ENCODE measurements at regions not wholly inside any gene's neighbourhood (a gene's known extent, or its start where the extent isn't known, plus 50 kb on each side); places are given as distances from the start of the nearest gene placed in this dataset.

- peak overlapping the region; percentile 95 for H2AFZ ChIP-seq
- H3K27me3 ChIP-seq (ENCODE audit: control insufficient read depth, insufficient read depth, low read length): no peaks in the 10 kb centered on the region
- H3K9me3 ChIP-seq (ENCODE audit: control insufficient read depth, low read length): no peaks in the 10 kb centered on the region
- no peak for TF ChIP-seq CTCF (IDR thresholded peaks at IDR 0.05)
- peaks cover 11% of the 10 kb centered on the region for H3K4me1 ChIP-seq
- peak overlapping the region; percentile 98 for H3K27ac ChIP-seq
- H3K4me3 ChIP-seq (ENCODE audit: low read depth, low read length): peak overlapping the region; percentile 81
- peak overlapping the region; percentile 92 for H3K4me2 ChIP-seq (ENCODE audit: low read length)
- no peaks in the 10 kb centered on the region for H3K36me3 ChIP-seq (ENCODE audit: control insufficient read depth, insufficient read depth, low read length)
- H3K79me2 ChIP-seq: no peaks in the 10 kb centered on the region
- H3K9ac ChIP-seq: peak overlapping the region; percentile 85
These were observed 90.0 kb upstream of the ARID1B start for GRCh38 chr6:156686995-156687788.

GRCh38 chr6:156686301-156686994 is 90.7 kb upstream of the ARID1B start:
- TF ChIP-seq CTCF (IDR thresholded peaks at IDR 0.05): peak; percentile 28
- no peaks in the 10 kb centered on the region for H3K79me2 ChIP-seq
- peak overlapping the region; percentile 93 for H2AFZ ChIP-seq
- H3K27ac ChIP-seq: peak overlapping the region; percentile 98
- H3K4me2 ChIP-seq (ENCODE audit: low read length): peak overlapping the region; percentile 92
- no peaks in the 10 kb centered on the region for H3K9me3 ChIP-seq (ENCODE audit: control insufficient read depth, low read length)
- peak overlapping the region; percentile 49 for H3K9ac ChIP-seq
- peak overlapping the region; percentile 81 for H3K4me3 ChIP-seq (ENCODE audit: low read depth, low read length)
- peaks cover 11% of the 10 kb centered on the region for H3K4me1 ChIP-seq
- no peaks in the 10 kb centered on the region for H3K27me3 ChIP-seq (ENCODE audit: control insufficient read depth, insufficient read depth, low read length)
- no peaks in the 10 kb centered on the region for H3K36me3 ChIP-seq (ENCODE audit: control insufficient read depth, insufficient read depth, low read length)

GRCh38 chr6:156685823-156686222 is 91.4 kb upstream of the ARID1B start:
- H3K79me2 ChIP-seq: no peaks in the 10 kb centered on the region
- H3K27me3 ChIP-seq (ENCODE audit: control insufficient read depth, insufficient read depth, low read length): no peaks in the 10 kb centered on the region
- H3K27ac ChIP-seq: peak overlapping the region; percentile 98
- peak overlapping the region; percentile 93 for H2AFZ ChIP-seq
- H3K4me1 ChIP-seq: peaks cover 11% of the 10 kb centered on the region
- H3K4me2 ChIP-seq (ENCODE audit: low read length): peak overlapping the region; percentile 92
- no peaks in the 10 kb centered on the region for H3K9me3 ChIP-seq (ENCODE audit: control insufficient read depth, low read length)
- no peak overlapping the region for H3K9ac ChIP-seq
- H3K4me3 ChIP-seq (ENCODE audit: low read depth, low read length): peak overlapping the region; percentile 81
- no peak for TF ChIP-seq CTCF (IDR thresholded peaks at IDR 0.05)
- H3K36me3 ChIP-seq (ENCODE audit: control insufficient read depth, insufficient read depth, low read length): no peaks in the 10 kb centered on the region

- H3K79me2 ChIP-seq: no peaks in the 10 kb centered on the region
- no peak overlapping the region for H3K4me2 ChIP-seq (ENCODE audit: low read length)
- TF ChIP-seq CTCF (IDR thresholded peaks at IDR 0.05): no peak
- H3K9me3 ChIP-seq (ENCODE audit: control insufficient read depth, low read length): no peaks in the 10 kb centered on the region
- H3K27ac ChIP-seq: no peak overlapping the region
- H3K36me3 ChIP-seq (ENCODE audit: control insufficient read depth, insufficient read depth, low read length): no peaks in the 10 kb centered on the region
- H3K4me3 ChIP-seq (ENCODE audit: low read depth, low read length): no peak overlapping the region
- no peak overlapping the region for H2AFZ ChIP-seq
- no peaks in the 10 kb centered on the region for H3K27me3 ChIP-seq (ENCODE audit: control insufficient read depth, insufficient read depth, low read length)
- H3K9ac ChIP-seq: no peak overlapping the region
- peaks cover 11% of the 10 kb centered on the region for H3K4me1 ChIP-seq
These were observed 93.4 kb upstream of the ARID1B start for GRCh38 chr6:156683821-156684220.
